IgD-negative memory B cell (primary cell): ENCODE measurements at regions not wholly inside any gene's neighbourhood (a gene's known extent, or its start where the extent isn't known, plus 50 kb on each side); places are given as distances from the start of the nearest gene placed in this dataset.
"Not testable (repeated sequence)": the region's sequence is repeated elsewhere in the genome, so short reads cannot be mapped to it uniquely, and the experiment has no call there.

Experiments used
- H3K27ac Mint-ChIP-seq, 3 donors: one replicate each; pipeline ENCODE4 v1.8.0; 2020 to 2022; ENCODE audit warnings: mild to moderate bottlenecking in 3 of 3, mixed read lengths in 3 of 3, moderate library complexity in 1 of 3
- H3K27me3 Mint-ChIP-seq: one replicate; pipeline ENCODE4 v1.8.0; 2021; ENCODE audit warnings: mixed read lengths
- H3K36me3 Mint-ChIP-seq: one replicate; pipeline ENCODE4 v1.8.0; 2020; ENCODE audit warnings: mild to moderate bottlenecking, mixed read lengths
- H3K4me1 Mint-ChIP-seq, 3 donors: one replicate each; pipeline ENCODE4 v1.8.0; 2020 to 2022; ENCODE audit warnings: mixed read lengths in 3 of 3, mild to moderate bottlenecking in 1 of 3
- H3K4me3 Mint-ChIP-seq, 4 donors: one replicate each; pipeline ENCODE4 v1.8.0; 2020 to 2022; ENCODE audit warnings: mild to moderate bottlenecking in 4 of 4, mixed read lengths in 4 of 4, moderate library complexity in 3 of 4
- H3K9me3 Mint-ChIP-seq, 3 donors: one replicate each; pipeline ENCODE4 v1.8.0; 2020 to 2021; ENCODE audit warnings: mixed read lengths in 3 of 3, mild to moderate bottlenecking in 1 of 3

DNA sequence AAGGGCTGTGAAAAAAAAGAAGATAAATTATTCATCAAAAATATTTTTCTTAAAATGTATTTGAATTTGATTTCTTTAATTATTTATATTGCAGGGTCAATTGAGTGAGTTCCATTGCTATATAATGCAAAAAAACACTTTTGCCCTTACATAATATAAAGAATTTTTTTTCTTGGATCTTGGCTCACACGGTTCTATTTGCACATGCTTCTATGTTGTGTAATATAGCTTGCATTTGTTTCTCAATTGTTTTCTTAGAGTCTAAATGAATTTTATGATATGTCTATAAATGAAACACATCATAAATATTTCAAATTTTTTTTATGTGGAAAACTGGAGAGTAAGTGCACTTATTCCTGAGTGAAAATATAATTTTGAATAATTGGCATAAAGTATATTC is 694.2 kb downstream of the SLC6A15 start:
- H3K36me3 Mint-ChIP-seq: no peaks in the 10 kb centered on the region
- H3K4me3 Mint-ChIP-seq: no peak overlapping the region
- H3K27ac Mint-ChIP-seq: no peak overlapping the region
- H3K27me3 Mint-ChIP-seq: no peaks in the 10 kb centered on the region
- no peaks in the 10 kb centered on the region for H3K9me3 Mint-ChIP-seq
- H3K4me1 Mint-ChIP-seq: no peaks in the 10 kb centered on the region

- Mint-ChIP-seq H3K9me3 (peaks cover 3 to 4% (median 3%) of the 10 kb centered on the region in 3 donors), H3K4me1 (no peaks in the 10 kb centered on the region), H3K4me3 (no peak overlapping the region), H3K36me3 (no peaks in the 10 kb centered on the region), H3K27me3 (no peaks in the 10 kb centered on the region), H3K27ac (no peak overlapping the region)
Observed at GRCh38 chr12:84201976-84202375, 710.6 kb downstream of the SLC6A15 start.

GRCh38 chr12:84198294-84198946 is 714.2 kb downstream of the SLC6A15 start:
- H3K9me3 Mint-ChIP-seq: peaks cover 3 to 8% (median 6%) of the 10 kb centered on the region in 3 donors
- no peak overlapping the region for H3K4me3 Mint-ChIP-seq
- H3K27me3 Mint-ChIP-seq: no peaks in the 10 kb centered on the region
- no peaks in the 10 kb centered on the region for H3K36me3 Mint-ChIP-seq
- no peaks in the 10 kb centered on the region for H3K4me1 Mint-ChIP-seq
- no peak overlapping the region for H3K27ac Mint-ChIP-seq

- H3K27me3 Mint-ChIP-seq: no peaks in the 10 kb centered on the region
- peaks cover 0 to 9% (median 3%) of the 10 kb centered on the region in 3 donors for H3K9me3 Mint-ChIP-seq
- H3K27ac Mint-ChIP-seq: no peak overlapping the region
- H3K4me3 Mint-ChIP-seq: no peak overlapping the region
- no peaks in the 10 kb centered on the region for H3K4me1 Mint-ChIP-seq
- no peaks in the 10 kb centered on the region for H3K36me3 Mint-ChIP-seq
Observed at GRCh38 chr12:84191779-84192178, 720.8 kb downstream of the SLC6A15 start.

DNA sequence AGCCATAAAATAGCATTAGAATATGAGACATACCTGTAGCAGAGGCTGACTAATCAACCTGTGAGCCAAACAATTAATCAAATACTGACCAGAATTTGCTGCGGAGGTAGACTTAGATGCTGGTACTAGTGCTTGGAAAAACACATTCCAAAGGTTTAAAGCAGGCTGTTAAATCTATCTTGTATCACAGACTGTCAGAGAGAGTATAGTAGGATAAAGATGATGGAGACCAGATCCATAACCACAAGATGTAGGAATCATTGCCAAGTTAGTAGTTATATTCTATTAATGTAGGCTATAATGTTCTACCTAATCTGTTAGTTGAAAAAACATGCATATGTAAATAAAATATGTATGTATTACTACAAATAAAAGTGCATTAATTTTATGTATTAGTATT is 726.2 kb downstream of the SLC6A15 start:
- H3K4me1 Mint-ChIP-seq: no peaks in the 10 kb centered on the region
- no peak overlapping the region for H3K27ac Mint-ChIP-seq
- H3K27me3 Mint-ChIP-seq: no peaks in the 10 kb centered on the region
- no peak overlapping the region for H3K4me3 Mint-ChIP-seq
- no peaks in the 10 kb centered on the region for H3K36me3 Mint-ChIP-seq
- peaks cover 0 to 5% (median 2%) of the 10 kb centered on the region in 3 donors for H3K9me3 Mint-ChIP-seq

DNA sequence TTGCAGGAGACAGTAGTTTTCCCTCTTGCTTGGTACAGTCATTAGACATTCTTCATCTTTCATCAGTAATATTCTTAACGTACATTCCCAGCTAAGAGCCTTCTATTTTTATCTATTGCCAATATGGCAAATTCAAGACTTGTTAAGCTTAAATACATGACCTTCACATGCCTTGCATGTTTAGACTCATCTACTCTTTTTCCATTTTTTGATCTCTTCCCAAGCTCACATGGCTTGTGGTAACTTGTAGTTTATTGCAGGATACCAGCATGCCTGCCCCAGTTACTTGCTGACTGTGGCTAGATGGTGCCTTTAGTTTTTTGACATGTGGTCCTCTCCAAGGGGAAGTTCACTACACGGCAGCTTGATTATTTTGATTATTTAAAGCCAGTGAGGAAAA is 729.0 kb downstream of the SLC6A15 start:
- no peak overlapping the region for H3K4me3 Mint-ChIP-seq
- no peaks in the 10 kb centered on the region for H3K36me3 Mint-ChIP-seq
- no peak overlapping the region for H3K27ac Mint-ChIP-seq
- H3K27me3 Mint-ChIP-seq: no peaks in the 10 kb centered on the region
- no peaks in the 10 kb centered on the region for H3K4me1 Mint-ChIP-seq
- H3K9me3 Mint-ChIP-seq: peaks cover 0 to 4% (median 4%) of the 10 kb centered on the region in 3 donors

DNA sequence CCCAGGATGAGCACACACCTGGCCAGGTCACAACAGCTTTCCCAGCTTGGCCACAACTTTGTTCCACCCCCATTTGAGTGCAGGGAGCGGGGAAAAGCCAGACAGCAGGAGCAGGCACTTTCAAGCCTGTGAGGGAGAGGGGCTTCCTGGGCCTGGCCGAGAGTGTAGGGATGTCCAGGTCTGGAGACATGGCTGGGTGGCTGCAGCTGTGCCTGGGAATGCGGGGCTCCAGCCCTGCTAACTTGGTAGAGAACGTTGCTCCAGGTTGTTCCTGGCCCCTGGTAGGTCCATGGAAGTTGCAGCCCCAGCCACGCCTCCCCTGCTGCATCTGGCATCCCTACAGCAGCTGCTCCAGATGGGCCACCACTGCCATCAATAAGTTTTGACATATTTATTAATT is 738.5 kb downstream of the SLC6A15 start:
- Mint-ChIP-seq H3K27me3 (no peaks in the 10 kb centered on the region), H3K4me3 (no peak overlapping the region), H3K4me1 (no peaks in the 10 kb centered on the region), H3K9me3 (peaks cover 0 to 2% (median 2%) of the 10 kb centered on the region in 3 donors), H3K36me3 (no peaks in the 10 kb centered on the region), H3K27ac (no peak overlapping the region)

GRCh38 chr12:84172823-84173424 is 739.7 kb downstream of the SLC6A15 start:
- Mint-ChIP-seq H3K9me3 (peaks cover 0 to 2% (median 0%) of the 10 kb centered on the region in 3 donors), H3K36me3 (no peaks in the 10 kb centered on the region), H3K4me3 (no peak overlapping the region), H3K27ac (no peak overlapping the region), H3K27me3 (no peaks in the 10 kb centered on the region), H3K4me1 (no peaks in the 10 kb centered on the region)

GRCh38 chr12:84166812-84167211 is 745.8 kb downstream of the SLC6A15 start:
- H3K9me3 Mint-ChIP-seq: peaks cover 0 to 9% (median 0%) of the 10 kb centered on the region in 3 donors
- no peaks in the 10 kb centered on the region for H3K36me3 Mint-ChIP-seq
- no peaks in the 10 kb centered on the region for H3K4me1 Mint-ChIP-seq
- H3K4me3 Mint-ChIP-seq: no peak overlapping the region
- H3K27ac Mint-ChIP-seq: no peak overlapping the region
- no peaks in the 10 kb centered on the region for H3K27me3 Mint-ChIP-seq

- Mint-ChIP-seq H3K27me3 (no peaks in the 10 kb centered on the region), H3K36me3 (no peaks in the 10 kb centered on the region), H3K4me1 (no peaks in the 10 kb centered on the region), H3K27ac (no peak overlapping the region), H3K4me3 (no peak overlapping the region), H3K9me3 (peaks cover 0 to 9% (median 0%) of the 10 kb centered on the region in 3 donors)
Observed at GRCh38 chr12:84165998-84166571, 746.5 kb downstream of the SLC6A15 start.

- Mint-ChIP-seq H3K36me3 (no peaks in the 10 kb centered on the region), H3K4me1 (no peaks in the 10 kb centered on the region), H3K4me3 (no peak overlapping the region), H3K27ac (no peak overlapping the region), H3K9me3 (peaks cover 0 to 9% (median 0%) of the 10 kb centered on the region in 3 donors), H3K27me3 (no peaks in the 10 kb centered on the region)
Observed at GRCh38 chr12:84161296-84161695, 751.3 kb downstream of the SLC6A15 start.

- Mint-ChIP-seq H3K27me3 (no peaks in the 10 kb centered on the region), H3K36me3 (no peaks in the 10 kb centered on the region), H3K9me3 (peaks cover 0 to 8% (median 0%) of the 10 kb centered on the region in 3 donors), H3K4me1 (no peaks in the 10 kb centered on the region), H3K4me3 (no peak overlapping the region), H3K27ac (no peak overlapping the region)
Observed at GRCh38 chr12:84159260-84159659, 753.3 kb downstream of the SLC6A15 start.

DNA sequence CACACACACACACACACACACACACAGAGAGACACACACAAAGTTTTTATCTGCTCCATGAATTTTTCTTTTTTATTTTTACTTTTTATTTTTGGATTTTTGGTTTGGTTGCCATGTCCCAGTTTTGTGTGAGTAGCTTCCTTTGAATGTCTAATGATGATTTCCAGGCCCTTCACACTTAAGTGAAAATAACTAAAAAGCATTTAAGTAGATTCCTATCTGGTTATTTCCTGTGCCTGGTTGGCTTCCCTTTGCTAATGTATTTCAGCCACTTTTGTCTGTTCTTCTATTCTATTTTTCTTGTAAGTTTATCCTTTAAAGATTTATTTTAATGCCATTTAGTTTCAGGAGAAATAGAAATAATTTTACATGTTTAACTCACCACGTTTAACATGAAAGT is 755.4 kb downstream of the SLC6A15 start:
- Mint-ChIP-seq H3K27me3 (no peaks in the 10 kb centered on the region), H3K4me1 (no peaks in the 10 kb centered on the region), H3K4me3 (no peak overlapping the region), H3K9me3 (peaks cover 0 to 5% (median 0%) of the 10 kb centered on the region in 3 donors), H3K27ac (no peak overlapping the region), H3K36me3 (no peaks in the 10 kb centered on the region)

DNA sequence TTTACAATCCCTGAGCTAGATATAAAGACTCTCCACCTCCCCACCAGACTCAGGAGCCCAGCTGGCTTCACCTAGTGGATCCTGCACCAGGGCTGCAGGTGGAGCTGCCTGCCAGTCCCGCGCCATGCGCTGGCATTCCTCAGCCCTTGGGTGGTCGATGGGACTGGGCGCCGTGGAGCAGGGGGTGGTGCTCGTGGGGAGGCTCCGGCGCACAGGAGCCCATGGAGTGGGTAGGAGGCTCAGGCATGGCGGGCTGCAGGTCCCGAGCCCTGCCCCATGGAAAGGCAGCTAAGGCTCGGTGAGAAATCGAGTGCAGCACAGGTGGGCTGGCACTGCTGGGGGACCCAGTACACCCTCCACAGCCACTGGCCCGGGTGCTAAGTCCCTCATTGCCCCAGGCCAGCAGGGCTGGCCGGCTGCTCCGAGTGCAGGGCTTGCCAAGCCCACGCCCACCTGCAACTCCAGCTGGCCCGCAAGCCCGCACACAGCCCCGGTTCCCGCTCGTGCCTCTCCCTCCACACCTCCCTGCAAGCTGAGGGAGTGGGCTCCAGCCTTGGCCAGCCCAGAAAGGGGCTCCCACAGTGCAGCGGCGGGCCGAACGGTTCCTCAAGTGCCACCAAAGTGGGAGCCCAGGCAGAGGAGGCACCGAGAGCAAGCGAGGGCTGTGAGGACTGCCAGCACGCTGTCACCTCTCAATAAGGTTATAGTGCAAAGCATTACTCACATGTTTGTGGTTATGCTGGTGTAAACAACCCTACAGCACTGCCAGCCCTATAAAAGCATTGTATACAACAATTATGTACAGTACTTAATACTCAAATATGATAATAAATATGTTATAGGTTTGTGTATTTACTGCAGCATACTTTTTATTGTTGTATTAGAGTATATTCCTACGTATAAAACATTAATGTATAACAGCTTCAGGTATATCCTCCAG is 757.3 kb downstream of the SLC6A15 start:
- not testable (repeated sequence) for H3K36me3 Mint-ChIP-seq, H3K27me3 Mint-ChIP-seq, H3K4me3 Mint-ChIP-seq, H3K9me3 Mint-ChIP-seq, H3K4me1 Mint-ChIP-seq, H3K27ac Mint-ChIP-seq

DNA sequence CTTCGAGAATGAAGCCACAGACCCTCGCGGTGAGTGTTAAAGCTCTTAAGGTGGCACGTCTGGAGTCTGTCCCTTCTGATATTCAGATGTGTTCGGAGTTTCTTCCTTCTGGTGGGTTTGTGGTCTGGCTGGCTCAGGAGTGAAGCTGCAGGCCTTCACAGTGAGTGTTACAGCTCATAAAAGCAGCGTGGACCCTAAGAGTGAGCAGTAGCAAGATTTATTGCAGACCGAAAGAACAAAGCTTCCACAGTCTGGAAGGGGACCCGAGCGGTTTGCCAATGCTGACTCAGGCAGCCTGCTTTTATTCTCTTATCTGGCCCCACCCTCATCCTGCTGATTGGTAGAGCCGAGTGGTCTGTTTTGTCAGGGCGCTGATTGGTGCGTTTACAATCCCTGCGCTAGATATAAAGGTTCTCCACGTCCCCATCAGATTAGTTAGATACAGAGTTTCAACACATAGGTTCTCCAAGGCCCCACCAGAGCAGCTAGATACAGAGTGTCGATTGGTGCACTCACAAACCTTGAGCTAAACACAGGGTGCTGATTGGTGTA is 758.1 kb downstream of the SLC6A15 start:
- not testable (repeated sequence) for H3K9me3 Mint-ChIP-seq, H3K36me3 Mint-ChIP-seq, H3K4me1 Mint-ChIP-seq, H3K27ac Mint-ChIP-seq, H3K4me3 Mint-ChIP-seq, H3K27me3 Mint-ChIP-seq
